Glomerular endothelial cell (primary cell): ENCODE measurements at regions not wholly inside any gene's neighbourhood (a gene's known extent, or its start where the extent isn't known, plus 50 kb on each side); places are given as distances from the start of the nearest gene placed in this dataset.
"Not testable (repeated sequence)": the region's sequence is repeated elsewhere in the genome, so short reads cannot be mapped to it uniquely, and the experiment has no call there.

Experiments
- DNase-seq: peaks from one replicate; pipeline ENCODE4 v3.0.0-alpha.2; 2011; ENCODE audit warnings: low read depth, low spot score; ENCODE audit errors: extremely low read depth

- no peak for DNase-seq
These were observed 431.2 kb upstream of the GRAMD2B start for GRCh38 chr5:125992050-125992449.

GRCh38 chr5:125999271-126000030 is 423.8 kb upstream of the GRAMD2B start:
- not testable (repeated sequence) for DNase-seq

DNA sequence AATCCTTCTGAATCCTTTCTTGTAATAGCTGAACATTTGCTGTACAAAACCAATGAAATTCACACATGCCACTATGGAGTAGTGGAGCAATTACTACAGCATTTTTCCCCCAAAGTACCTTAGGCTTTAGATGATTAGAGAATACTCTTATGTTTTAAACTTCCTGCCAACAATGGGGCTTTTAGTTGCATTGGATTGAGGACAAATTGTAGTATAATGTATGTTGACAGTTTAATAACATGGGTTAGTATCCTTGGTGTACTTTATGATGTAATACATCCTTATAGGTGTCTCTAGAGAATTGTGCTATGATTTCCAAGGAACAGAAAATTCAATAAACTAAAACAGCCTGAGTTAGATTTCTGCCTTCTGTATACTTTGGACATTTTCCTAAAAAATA is 422.7 kb upstream of the GRAMD2B start:
- no peak for DNase-seq

- DNase-seq, result no peak
These were observed 420.8 kb upstream of the GRAMD2B start for GRCh38 chr5:126002222-126002897.

GRCh38 chr5:126003309-126003708 is 419.9 kb upstream of the GRAMD2B start:
- DNase-seq, result no peak

DNA sequence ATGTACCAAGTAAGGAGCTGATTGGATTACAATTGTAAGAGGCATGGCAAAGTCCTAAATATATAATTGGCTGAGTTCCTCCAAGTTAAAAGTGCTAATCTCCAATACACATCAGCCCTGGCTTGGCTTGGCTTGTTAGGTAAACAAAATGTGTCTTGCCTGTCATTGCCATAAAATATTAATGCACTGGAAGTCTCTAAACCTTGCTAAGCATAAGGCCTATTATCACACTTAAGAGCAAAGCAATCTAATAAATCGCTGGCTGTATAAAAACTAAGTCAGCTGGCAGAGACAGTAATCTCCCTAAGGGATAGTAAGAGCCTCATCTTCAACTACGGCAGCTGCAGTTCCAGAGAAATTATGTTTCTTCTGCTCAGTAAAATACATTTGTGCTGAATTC is 418.6 kb upstream of the GRAMD2B start:
- no peak for DNase-seq

GRCh38 chr5:126007841-126008240 is 415.4 kb upstream of the GRAMD2B start:
- DNase-seq, result no peak

DNA sequence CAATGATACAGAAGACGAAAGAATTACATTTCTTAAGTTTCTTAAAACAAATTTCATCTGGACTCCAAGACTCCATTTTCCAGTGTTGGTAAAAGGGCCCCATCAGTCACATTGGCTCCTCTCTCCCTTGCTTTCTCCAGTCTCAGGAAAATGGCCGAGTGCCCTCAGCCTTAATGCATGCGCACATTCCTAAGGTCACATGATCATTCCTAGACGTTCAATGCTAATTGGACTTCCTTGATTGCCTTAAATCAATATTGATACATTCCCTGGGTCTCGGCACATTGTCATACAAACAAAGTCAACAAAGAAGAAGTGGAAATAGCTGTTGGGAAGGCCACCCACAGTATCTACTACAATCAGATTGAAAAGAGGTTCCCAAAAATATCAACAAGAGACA is 413.6 kb upstream of the GRAMD2B start:
- DNase-seq, result no peak

GRCh38 chr5:126011526-126011925 is 411.7 kb upstream of the GRAMD2B start:
- DNase-seq, result not testable (repeated sequence)

DNA sequence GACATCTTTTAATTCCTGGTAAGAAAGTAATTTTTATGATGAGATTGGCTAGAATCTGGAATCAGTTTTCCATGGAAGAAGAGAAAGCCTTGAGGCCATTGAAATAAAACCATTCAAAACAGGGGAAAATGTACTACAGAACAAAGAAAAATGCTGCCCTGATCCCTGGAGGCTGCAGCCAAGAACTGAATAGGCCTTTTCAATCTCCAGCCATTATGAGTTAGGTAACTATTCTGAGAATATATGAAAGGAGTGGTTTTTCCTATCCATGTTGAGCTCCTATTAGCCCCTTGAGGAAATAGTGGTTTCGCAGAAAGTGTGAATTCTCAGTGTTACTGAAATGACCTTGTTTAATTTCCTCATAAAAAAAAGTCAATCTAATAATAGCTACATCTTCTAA is 408.5 kb upstream of the GRAMD2B start:
- DNase-seq, result no peak

GRCh38 chr5:126015235-126016181 is 407.7 kb upstream of the GRAMD2B start:
- DNase-seq, result no peak

- no peak for DNase-seq
These were observed 407.0 kb upstream of the GRAMD2B start for GRCh38 chr5:126016256-126016655.

GRCh38 chr5:126017096-126017495 is 406.1 kb upstream of the GRAMD2B start:
- no peak for DNase-seq

DNA sequence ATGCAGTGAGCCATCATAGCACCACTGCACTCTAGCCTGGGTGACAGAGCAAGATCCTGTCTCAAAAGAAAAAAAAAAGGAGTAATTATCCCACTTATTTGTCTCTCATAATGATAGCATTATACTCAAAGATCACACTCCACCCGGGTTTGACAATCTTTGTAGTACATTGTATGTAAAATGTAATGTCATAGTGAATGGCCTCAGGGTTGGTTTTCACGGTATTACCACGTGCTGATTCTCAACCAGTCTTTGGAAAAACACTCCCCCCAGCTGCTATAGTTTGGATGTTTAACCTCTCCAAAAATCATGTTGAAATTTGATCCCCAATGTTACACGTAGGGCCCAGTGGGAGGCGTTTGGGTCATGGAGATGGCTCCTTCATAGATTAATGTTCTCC is 402.4 kb upstream of the GRAMD2B start:
- DNase-seq, result no peak

DNA sequence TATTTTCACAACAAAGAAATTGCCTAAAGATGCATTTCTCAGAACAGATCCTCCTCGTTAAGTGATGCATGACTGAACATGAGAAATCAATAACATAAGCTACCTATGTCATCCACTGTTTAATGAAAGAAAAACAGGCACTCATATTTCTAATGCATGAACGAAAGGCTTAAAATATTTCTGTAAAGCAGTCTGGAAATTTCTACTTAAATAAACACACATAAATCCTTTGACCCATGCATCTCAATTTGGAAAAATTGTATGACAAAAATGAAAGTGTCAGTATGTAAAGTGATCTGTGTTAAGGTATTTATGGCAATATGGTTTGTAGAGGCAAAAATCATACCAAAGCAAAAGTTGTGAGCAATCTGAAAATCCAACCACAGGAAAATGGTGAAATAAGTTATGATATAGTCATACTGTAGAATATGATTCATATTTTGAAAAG is 399.2 kb upstream of the GRAMD2B start:
- DNase-seq, result no peak

DNA sequence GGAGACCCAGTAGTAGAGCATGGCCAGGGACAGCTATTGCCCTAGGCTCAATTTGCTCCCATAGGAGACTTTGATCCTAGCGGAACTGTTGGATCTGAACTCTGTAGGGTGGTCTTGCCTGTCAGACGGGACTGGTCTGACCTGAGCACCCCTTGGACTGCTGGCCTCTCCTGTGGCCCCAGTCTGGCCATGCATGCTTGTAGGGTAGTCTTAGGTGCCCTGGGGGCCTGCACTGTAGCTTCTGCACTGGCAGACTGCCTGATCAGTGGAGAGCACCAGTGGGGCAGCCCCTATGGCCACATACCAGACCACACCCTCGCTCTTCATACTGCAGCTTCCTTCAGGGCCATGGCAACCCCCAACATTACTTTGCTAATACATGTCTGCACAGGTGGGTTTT is 396.1 kb upstream of the GRAMD2B start:
- no peak for DNase-seq

DNA sequence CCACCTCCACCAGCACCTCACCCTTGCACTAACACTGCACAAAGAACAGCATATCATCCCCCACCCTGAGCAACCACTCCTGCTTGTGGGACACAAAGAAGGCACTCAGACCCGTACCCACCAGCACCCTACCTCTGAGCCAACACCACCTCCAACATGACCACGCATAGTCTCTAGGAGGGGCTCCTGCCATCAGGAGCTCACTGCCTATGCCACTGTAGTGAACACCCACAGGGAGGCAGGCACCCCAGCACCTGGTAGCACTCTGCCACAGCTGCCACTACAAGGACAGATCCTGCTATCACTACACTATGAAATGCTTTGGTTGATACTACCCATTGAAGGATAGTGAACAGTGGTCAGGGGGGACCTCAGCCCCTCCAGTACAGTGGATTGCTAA is 395.6 kb upstream of the GRAMD2B start:
- DNase-seq, result no peak

DNA sequence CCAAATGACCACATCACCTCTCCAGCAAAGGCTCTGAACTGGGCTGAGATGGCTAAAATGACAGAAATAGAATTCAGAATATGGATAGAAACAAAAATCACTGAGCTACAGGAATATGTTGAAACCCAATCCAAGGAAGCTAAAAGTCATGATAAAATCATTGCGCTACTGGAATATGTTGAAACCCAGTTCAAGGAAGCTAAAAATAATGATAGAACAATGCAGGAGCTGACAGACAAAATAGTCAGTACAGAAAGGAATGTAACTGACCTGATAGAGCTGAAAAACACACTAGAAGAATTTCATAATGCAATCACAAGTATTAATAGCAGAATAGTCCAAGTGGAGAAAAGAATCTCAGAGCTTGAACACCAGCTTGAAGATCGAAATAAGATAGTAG is 394.9 kb upstream of the GRAMD2B start:
- DNase-seq, result no peak

DNA sequence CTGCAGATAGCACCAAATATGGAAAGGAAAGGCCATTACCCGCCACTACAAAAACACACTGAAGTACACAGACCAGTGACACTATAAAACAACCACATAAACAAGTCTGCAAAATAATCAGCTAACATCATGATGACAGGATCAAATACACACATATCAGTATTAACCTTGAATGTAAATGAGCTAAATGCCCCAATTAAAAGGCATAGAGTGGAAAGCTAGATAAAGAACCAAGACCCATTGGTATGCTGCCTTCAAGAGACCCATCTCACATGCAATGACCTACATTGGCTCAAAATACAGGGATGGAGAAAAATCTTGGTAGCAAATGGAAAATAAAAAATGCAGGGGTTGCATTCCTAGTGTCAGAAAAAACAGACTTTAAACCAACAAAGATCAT is 393.9 kb upstream of the GRAMD2B start:
- not testable (repeated sequence) for DNase-seq

DNA sequence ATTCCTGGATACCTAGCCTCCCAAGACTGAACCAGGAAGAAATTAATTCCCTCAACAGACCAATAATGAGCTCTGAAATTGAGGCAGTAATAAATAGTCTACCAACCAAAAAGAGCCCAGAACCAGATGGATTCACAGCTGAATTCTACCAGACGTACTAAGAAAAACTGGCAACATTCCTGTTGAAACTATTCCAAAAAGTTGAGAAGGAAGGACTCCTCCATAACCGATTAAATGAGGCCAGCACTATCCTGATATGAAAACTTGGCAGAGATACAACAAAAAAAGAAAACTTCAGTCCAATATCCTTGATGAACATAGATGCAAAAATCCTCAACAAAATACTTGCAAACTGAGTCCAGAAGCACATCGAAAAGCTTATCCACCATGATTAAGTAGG is 392.5 kb upstream of the GRAMD2B start:
- DNase-seq, result no peak

GRCh38 chr5:126031989-126032716 is 391.1 kb upstream of the GRAMD2B start:
- no peak for DNase-seq
